ENCODE measurements at regions not wholly inside any gene's neighbourhood (a gene's known extent, or its start where the extent isn't known, plus 50 kb on each side); places are given as distances from the start of the nearest gene placed in this dataset.

GRCh38 chr15:69536726-69537512 is 84.3 kb downstream of the RPLP1 start:
- Histone ChIP-seq H3K4me1 (no peaks in the 10 kb centered on the region), H3K4me3 (no peak overlapping the region), H3K27ac (no peak overlapping the region), H3K36me3 (no peaks in the 10 kb centered on the region), H3K27me3 (no peaks in the 10 kb centered on the region), H3K9me3 (no peaks in the 10 kb centered on the region)
- intact Hi-C loops (cut with DNase I; ENCODE audit: low total_unique reads) = no loop called here
- TF ChIP-seq POLR2A (IDR thresholded peaks at IDR 0.05) (no peak), POLR2AphosphoS5 (IDR thresholded peaks at IDR 0.05) (no peak), CTCF (IDR thresholded peaks at IDR 0.05) (no peak), EP300 (IDR thresholded peaks at IDR 0.05; ENCODE audit: low read depth) (no peak)
- no peak for DNase-seq
- 51 to 71% methylated on average over 4 to 7 of the region's 7 CpGs for WGBS, 2 donors (ENCODE audit: low coverage in 1 of 2)
- in situ Hi-C loops (cut with MboI; ENCODE audit: low pct_ligation_motif_present in 1 of 4, low pct_unique_long_range_greater_than_20kb in 1 of 4, low sequenced_read_pairs in 3 of 4) = no loop called here

- Histone ChIP-seq H3K9me3 (no peaks in the 10 kb centered on the region), H3K36me3 (no peaks in the 10 kb centered on the region), H3K4me1 (no peaks in the 10 kb centered on the region), H3K27me3 (no peaks in the 10 kb centered on the region), H3K27ac (no peak overlapping the region), H3K4me3 (no peak overlapping the region)
- no peak for TF ChIP-seq EP300 (IDR thresholded peaks at IDR 0.05; ENCODE audit: low read depth)
- TF ChIP-seq CTCF (IDR thresholded peaks at IDR 0.05) = no peak
- no peak for TF ChIP-seq POLR2AphosphoS5 (IDR thresholded peaks at IDR 0.05)
- TF ChIP-seq POLR2A (IDR thresholded peaks at IDR 0.05) = no peak
- no peak for DNase-seq
- in situ Hi-C loops (cut with MboI; ENCODE audit: low pct_ligation_motif_present in 1 of 4, low pct_unique_long_range_greater_than_20kb in 1 of 4, low sequenced_read_pairs in 3 of 4) (no loop called here), intact Hi-C loops (cut with DNase I; ENCODE audit: low total_unique reads) (no loop called here)
- 100% methylated on average over 1 of the region's 1 CpG for WGBS, 2 donors (ENCODE audit: low coverage in 1 of 2)
These were observed 85.3 kb downstream of the RPLP1 start for GRCh38 chr15:69537901-69538300.

GRCh38 chr15:69538379-69538778 is 85.8 kb downstream of the RPLP1 start:
- Histone ChIP-seq H3K36me3 (no peaks in the 10 kb centered on the region), H3K27me3 (no peaks in the 10 kb centered on the region), H3K4me1 (no peaks in the 10 kb centered on the region), H3K4me3 (no peak overlapping the region), H3K9me3 (no peaks in the 10 kb centered on the region), H3K27ac (no peak overlapping the region)
- in situ Hi-C loops (cut with MboI; ENCODE audit: low pct_ligation_motif_present in 1 of 4, low pct_unique_long_range_greater_than_20kb in 1 of 4, low sequenced_read_pairs in 3 of 4) = no loop called here
- intact Hi-C loops (cut with DNase I; ENCODE audit: low total_unique reads) = no loop called here
- no peak for DNase-seq
- TF ChIP-seq POLR2A (IDR thresholded peaks at IDR 0.05) = no peak
- no peak for TF ChIP-seq CTCF (IDR thresholded peaks at IDR 0.05)
- TF ChIP-seq POLR2AphosphoS5 (IDR thresholded peaks at IDR 0.05) = no peak
- no peak for TF ChIP-seq EP300 (IDR thresholded peaks at IDR 0.05; ENCODE audit: low read depth)
- WGBS, 2 donors (ENCODE audit: low coverage in 1 of 2) = 91 to 100% methylated on average over 2 to 5 of the region's 5 CpGs

GRCh38 chr15:69539345-69539744 is 86.7 kb downstream of the RPLP1 start:
- Histone ChIP-seq H3K36me3 (no peaks in the 10 kb centered on the region), H3K9me3 (no peaks in the 10 kb centered on the region), H3K4me3 (no peak overlapping the region), H3K4me1 (no peaks in the 10 kb centered on the region), H3K27ac (no peak overlapping the region), H3K27me3 (no peaks in the 10 kb centered on the region)
- no peak for TF ChIP-seq POLR2A (IDR thresholded peaks at IDR 0.05)
- TF ChIP-seq CTCF (IDR thresholded peaks at IDR 0.05) = no peak
- TF ChIP-seq POLR2AphosphoS5 (IDR thresholded peaks at IDR 0.05) = no peak
- TF ChIP-seq EP300 (IDR thresholded peaks at IDR 0.05; ENCODE audit: low read depth) = no peak
- no peak for DNase-seq
- WGBS, 2 donors (ENCODE audit: low coverage in 1 of 2) = 92 to 100% methylated on average over 2 to 11 of the region's 11 CpGs
- intact Hi-C loops (cut with DNase I; ENCODE audit: low total_unique reads) (no loop called here), in situ Hi-C loops (cut with MboI; ENCODE audit: low pct_ligation_motif_present in 1 of 4, low pct_unique_long_range_greater_than_20kb in 1 of 4, low sequenced_read_pairs in 3 of 4) (no loop called here)
